T-cell (primary cell): ENCODE measurements at regions not wholly inside any gene's neighbourhood (a gene's known extent, or its start where the extent isn't known, plus 50 kb on each side); places are given as distances from the start of the nearest gene placed in this dataset.

ENCODE experiments used
- ATAC-seq, 4 experiments: fragments of 200-7000 bp in 3 of 4; fragments of 150-1000 bp in 1 of 4; cut with Tn5 transposase; replicated peaks in 1 of 4; 1 replicate in 3 of 4; 2 replicates in 1 of 4; pipeline ENCODE4 v1.10.0; 2021; ENCODE audit warnings: moderate library complexity in 3 of 4, mild to moderate bottlenecking in 2 of 4, moderate number of reproducible peaks in 1 of 4
- CTCF ChIA-PET, 2 donors: fragments of 300-600 bp; sonication (Branson Sonifier 250); formaldehyde crosslinking; loops; one replicate each; lab custom pipeline; 2022; ENCODE audit warnings: antibody characterized with exemption in 2 of 2; lab: Charles Lee
- POLR2A ChIA-PET, 2 donors: fragments of 300-600 bp; sonication (Branson Sonifier 250); formaldehyde crosslinking; loops; one replicate each; lab custom pipeline; 2022; ENCODE audit warnings: antibody characterized with exemption in 2 of 2; lab: Charles Lee
- DNase-seq, 35 experiments: peaks; one replicate each; pipeline versions ENCODE4 v3.0.0 to v3.0.0-alpha.2; 2013 to 2023
- H3K27ac ChIP-seq: one replicate; pipeline ENCODE4 v1.5.1; 2013; ENCODE audit warnings: low read length
- H3K27me3 ChIP-seq, 2 experiments: replicated peaks in 1 of 2; 1 replicate in 1 of 2; 2 replicates in 1 of 2; pipeline versions ENCODE4 v1.6.1 to v1.7.0; 2013; ENCODE audit warnings: low read length in 1 of 2, mixed read lengths in 1 of 2; ENCODE audit not compliant: control insufficient read depth in 2 of 2, insufficient read depth in 2 of 2; ENCODE audit errors: extremely low read depth in 1 of 2
- H3K36me3 ChIP-seq, 2 donors: 1 replicate in 1 of 2; 2 replicates in 1 of 2; pipeline versions ENCODE4 v1.6.1 to v1.7.0; 2013; ENCODE audit warnings: low read length in 1 of 2; ENCODE audit not compliant: control insufficient read depth in 2 of 2, insufficient read depth in 1 of 2; ENCODE audit errors: extremely low read depth in 1 of 2
- H3K4me1 ChIP-seq, 2 experiments: 1 replicate in 1 of 2; 2 replicates in 1 of 2; pipeline versions ENCODE4 v1.6.1 to v1.7.0; 2013; ENCODE audit warnings: low read length in 2 of 2, mixed read lengths in 1 of 2; ENCODE audit not compliant: insufficient read depth in 2 of 2, control insufficient read depth in 1 of 2; ENCODE audit errors: extremely low read depth in 1 of 2
- H3K4me3 ChIP-seq, 2 donors: 1 replicate in 1 of 2; 2 replicates in 1 of 2; pipeline versions ENCODE4 v1.5.1 to v1.7.0; 2013; ENCODE audit warnings: mild to moderate bottlenecking in 2 of 2, low read length in 1 of 2, moderate library complexity in 1 of 2; ENCODE audit not compliant: control insufficient read depth in 1 of 2; ENCODE audit errors: extremely low read depth in 1 of 2
- H3K9me3 ChIP-seq: 2 replicates; pipeline ENCODE4 v1.7.0; 2013
- H3K27ac Mint-ChIP-seq, 2 donors: one replicate each; pipeline ENCODE4 v1.8.0; 2020 to 2021; ENCODE audit warnings: mild to moderate bottlenecking in 2 of 2, mixed read lengths in 2 of 2
- H3K27me3 Mint-ChIP-seq, 2 donors: one replicate each; pipeline ENCODE4 v1.8.0; 2021 to 2022; ENCODE audit warnings: mixed read lengths in 2 of 2
- H3K36me3 Mint-ChIP-seq: one replicate; pipeline ENCODE4 v1.8.0; 2021; ENCODE audit warnings: mixed read lengths
- H3K4me1 Mint-ChIP-seq, 3 donors: one replicate each; pipeline ENCODE4 v1.8.0; 2020 to 2022; ENCODE audit warnings: mixed read lengths in 3 of 3, mild to moderate bottlenecking in 1 of 3
- H3K4me3 Mint-ChIP-seq, 3 donors: one replicate each; pipeline ENCODE4 v1.8.0; 2020 to 2022; ENCODE audit warnings: mild to moderate bottlenecking in 3 of 3, mixed read lengths in 3 of 3, moderate library complexity in 3 of 3
- H3K9me3 Mint-ChIP-seq, 3 donors: one replicate each; pipeline ENCODE4 v1.8.0; 2020 to 2022; ENCODE audit warnings: mixed read lengths in 3 of 3
- WGBS: methylation state at CpG from one replicate; pipeline ENCODE4 v1.1.5; 2013; ENCODE audit warnings: missing lambda C conversion rate; ENCODE audit not compliant: insufficient coverage; 5-methylcytosine and 5-hydroxymethylcytosine counted together

DNA sequence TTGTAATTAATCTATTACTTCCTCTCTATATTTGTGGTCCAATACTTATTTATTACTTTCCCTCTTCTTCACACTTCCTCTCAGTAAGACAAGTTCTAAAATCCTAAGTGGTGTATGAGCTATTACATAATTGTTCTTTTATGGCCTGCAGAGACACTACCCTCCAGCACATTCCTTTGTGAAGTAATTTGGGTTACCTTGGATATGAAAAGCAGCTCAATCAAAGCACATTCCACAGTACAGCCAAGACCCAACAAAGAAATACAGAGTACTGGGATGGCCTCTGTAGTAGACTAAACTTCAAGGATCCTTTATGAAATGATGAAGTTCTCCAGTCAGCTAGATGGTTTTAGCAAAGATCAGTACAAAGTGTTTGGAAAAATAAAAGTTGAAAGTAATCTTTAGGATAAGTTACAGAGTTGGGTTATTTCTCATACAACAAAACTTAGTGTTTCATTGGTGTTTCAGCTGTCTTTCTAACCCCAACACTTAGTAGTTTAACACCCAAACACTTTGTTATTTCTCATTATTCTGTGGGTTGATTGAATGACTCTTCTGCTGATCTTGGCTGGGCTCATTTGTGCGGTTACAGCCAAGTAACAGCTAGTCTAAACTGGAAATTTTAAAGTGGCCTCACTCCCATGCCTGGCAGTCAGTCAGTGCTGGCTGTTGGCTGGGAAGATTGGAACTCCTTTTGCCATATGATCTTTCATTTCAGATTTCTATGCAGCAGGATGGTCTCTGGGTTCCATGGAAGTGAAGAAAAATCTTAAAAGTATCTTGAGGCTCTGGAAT is 161.5 kb upstream of the POU3F2 start:
- Mint-ChIP-seq H3K4me1 (no peaks in the 10 kb centered on the region), H3K27me3 (no peaks in the 10 kb centered on the region), H3K9me3 (peaks cover 0 to 4% (median 0%) of the 10 kb centered on the region in 3 donors), H3K4me3 (no peak overlapping the region), H3K27ac (no peak overlapping the region), H3K36me3 (no peaks in the 10 kb centered on the region)
- Histone ChIP-seq H3K4me1 (no peaks in the 10 kb centered on the region), H3K36me3 (no peaks in the 10 kb centered on the region), H3K9me3 (no peaks in the 10 kb centered on the region), H3K4me3 (no peak overlapping the region), H3K27ac (no peak overlapping the region), H3K27me3 (no peaks in the 10 kb centered on the region)
- no peak for DNase-seq
- WGBS = no CpG with 5 or more reads among the region's 1 CpG
- ChIA-PET POLR2A (no interaction called here), CTCF (no interaction called here)
- no peak for ATAC-seq

DNA sequence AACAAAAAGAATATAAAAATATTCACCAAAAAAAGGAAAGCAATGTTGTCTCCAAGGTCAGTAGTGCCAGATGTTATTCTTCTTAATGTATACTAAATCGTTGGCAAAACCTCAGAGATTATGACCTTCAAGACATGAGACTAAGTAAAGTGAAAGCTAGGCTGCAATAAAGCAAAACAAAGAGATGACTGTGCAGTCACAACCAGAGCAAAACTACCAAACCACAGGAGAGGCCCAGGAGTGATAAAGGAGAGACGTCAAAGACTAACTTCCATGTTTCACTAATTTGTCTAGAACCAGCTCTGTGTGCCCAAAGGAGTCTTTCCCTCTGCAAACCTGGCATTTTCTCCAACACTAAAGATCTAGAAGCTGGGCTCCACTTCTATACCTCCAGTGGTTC is 155.9 kb upstream of the POU3F2 start:
- Histone ChIP-seq H3K36me3 (no peaks in the 10 kb centered on the region), H3K9me3 (no peaks in the 10 kb centered on the region), H3K4me1 (no peaks in the 10 kb centered on the region), H3K27me3 (no peaks in the 10 kb centered on the region), H3K4me3 (no peak overlapping the region), H3K27ac (no peak overlapping the region)
- no peak overlapping the region for H3K27ac Mint-ChIP-seq
- H3K9me3 Mint-ChIP-seq = peaks cover 0 to 5% (median 4%) of the 10 kb centered on the region in 3 donors
- CTCF ChIA-PET = no interaction called here
- no peak for DNase-seq
- POLR2A ChIA-PET = no interaction called here
- no peaks in the 10 kb centered on the region for H3K27me3 Mint-ChIP-seq
- ATAC-seq = no peak
- H3K4me1 Mint-ChIP-seq = no peaks in the 10 kb centered on the region
- H3K36me3 Mint-ChIP-seq = no peaks in the 10 kb centered on the region
- WGBS = no CpG with 5 or more reads among the region's 2 CpGs
- no peak overlapping the region for H3K4me3 Mint-ChIP-seq

DNA sequence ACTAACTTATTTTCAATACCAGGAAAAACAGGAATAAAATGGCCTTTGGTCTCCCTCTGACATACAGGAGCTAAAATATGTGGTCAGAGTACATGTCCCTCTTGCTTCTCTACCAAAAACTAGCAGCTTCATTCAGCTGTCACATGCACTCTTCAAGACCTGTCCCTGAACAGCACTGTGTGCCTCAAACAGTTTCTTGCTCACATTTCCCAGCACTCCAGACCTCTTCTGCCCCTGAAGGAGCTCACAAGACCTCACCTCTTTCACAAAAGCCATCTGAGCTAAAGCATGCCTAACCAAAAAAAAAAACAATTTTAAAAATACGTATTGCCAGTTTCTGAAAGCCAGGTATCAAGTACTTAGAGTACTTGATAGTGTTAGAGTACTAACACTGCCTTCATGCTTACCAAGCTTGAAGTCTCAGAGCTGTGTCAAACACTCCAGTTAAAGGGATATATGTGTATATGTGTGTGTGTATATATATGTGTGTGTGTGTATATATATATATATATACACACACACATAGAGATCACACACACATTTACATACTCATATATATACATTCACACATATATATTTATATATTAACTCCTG is 148.3 kb upstream of the POU3F2 start:
- no peaks in the 10 kb centered on the region for H3K36me3 Mint-ChIP-seq
- POLR2A ChIA-PET = interaction anchor here in 1 of 2 donors (0.6 kb wide), 1 partner anchor 13 kb away, joined by 3 read pairs; no protein-coding TSS in a partner anchor
- WGBS = no CpG with 5 or more reads among the region's 1 CpG

GRCh38 chr6:98687752-98688151 is 146.6 kb upstream of the POU3F2 start:
- DNase-seq = no peak
- no peaks in the 10 kb centered on the region for H3K9me3 ChIP-seq
- H3K4me1 ChIP-seq = no peaks in the 10 kb centered on the region
- H3K4me3 Mint-ChIP-seq = no peak overlapping the region
- H3K9me3 Mint-ChIP-seq = no peaks in the 10 kb centered on the region
- H3K27me3 Mint-ChIP-seq = peaks cover 0 to 3% of the 10 kb centered on the region in 2 donors
- no peak for ATAC-seq
- no peaks in the 10 kb centered on the region for H3K36me3 Mint-ChIP-seq
- CTCF ChIA-PET = no interaction called here
- H3K27ac Mint-ChIP-seq = no peak overlapping the region
- H3K27me3 ChIP-seq = no peaks in the 10 kb centered on the region
- 100% methylated on average over 2 of the region's 4 CpGs for WGBS
- no peaks in the 10 kb centered on the region for H3K4me1 Mint-ChIP-seq
- H3K27ac ChIP-seq = no peak overlapping the region
- H3K36me3 ChIP-seq = no peaks in the 10 kb centered on the region
- no peak overlapping the region for H3K4me3 ChIP-seq
- POLR2A ChIA-PET = no interaction called here

More for the DNA sequence above, 148.3 kb upstream of the POU3F2 start:
- H3K4me3 Mint-ChIP-seq = no peak overlapping the region
- Histone ChIP-seq H3K27me3 (no peaks in the 10 kb centered on the region), H3K27ac (no peak overlapping the region), H3K9me3 (no peaks in the 10 kb centered on the region), H3K4me1 (no peaks in the 10 kb centered on the region), H3K36me3 (no peaks in the 10 kb centered on the region), H3K4me3 (no peak overlapping the region)
- no peak for ATAC-seq
- CTCF ChIA-PET = no interaction called here
- peaks cover 0 to 3% of the 10 kb centered on the region in 2 donors for H3K27me3 Mint-ChIP-seq
- H3K4me1 Mint-ChIP-seq = no peaks in the 10 kb centered on the region
- H3K27ac Mint-ChIP-seq = no peak overlapping the region
- DNase-seq = no peak
- no peaks in the 10 kb centered on the region for H3K9me3 Mint-ChIP-seq

- H3K36me3 Mint-ChIP-seq = no peaks in the 10 kb centered on the region
- Histone ChIP-seq H3K27ac (no peak overlapping the region), H3K4me3 (no peak overlapping the region), H3K4me1 (no peaks in the 10 kb centered on the region), H3K36me3 (no peaks in the 10 kb centered on the region), H3K27me3 (no peaks in the 10 kb centered on the region), H3K9me3 (no peaks in the 10 kb centered on the region)
- no peak overlapping the region for H3K4me3 Mint-ChIP-seq
- ATAC-seq = no peak
- H3K27me3 Mint-ChIP-seq = no peaks in the 10 kb centered on the region
- DNase-seq = no peak
- ChIA-PET POLR2A (interaction anchor here in 1 of 2 donors (0.5 kb wide), 1 partner anchor 246 kb away, joined by 3 read pairs; no protein-coding TSS in a partner anchor), CTCF (no interaction called here)
- 71% methylated on average over 5 of the region's 7 CpGs for WGBS
- no peak overlapping the region for H3K27ac Mint-ChIP-seq
- H3K9me3 Mint-ChIP-seq = no peaks in the 10 kb centered on the region
- H3K4me1 Mint-ChIP-seq = no peaks in the 10 kb centered on the region
Observed at GRCh38 chr6:98695091-98695801, 139.1 kb upstream of the POU3F2 start.

DNA sequence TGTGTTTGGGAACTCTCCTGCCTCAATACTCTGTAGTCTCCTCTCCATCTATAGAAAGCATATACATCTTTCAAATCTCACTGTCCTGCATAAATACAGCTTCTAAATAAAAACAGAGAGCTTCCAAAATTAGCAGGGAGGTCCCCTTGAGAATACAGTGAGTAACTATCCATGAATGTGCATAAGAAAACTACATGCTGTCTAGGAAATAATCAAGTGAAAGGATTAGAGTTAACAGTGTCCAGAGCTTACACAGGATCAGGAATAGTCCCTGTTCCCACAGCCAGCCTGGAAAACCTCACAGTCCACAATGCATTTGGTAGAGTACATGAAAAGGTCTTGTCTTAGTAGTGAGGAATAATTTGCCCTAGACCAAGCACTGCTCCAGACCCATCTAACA is 123.0 kb upstream of the POU3F2 start:
- Histone ChIP-seq H3K27ac (no peak overlapping the region), H3K9me3 (no peaks in the 10 kb centered on the region), H3K4me3 (no peak overlapping the region), H3K36me3 (no peaks in the 10 kb centered on the region), H3K4me1 (no peaks in the 10 kb centered on the region), H3K27me3 (no peaks in the 10 kb centered on the region)
- CTCF ChIA-PET = no interaction called here
- Mint-ChIP-seq H3K27ac (no peak overlapping the region), H3K9me3 (no peaks in the 10 kb centered on the region), H3K4me1 (no peaks in the 10 kb centered on the region), H3K36me3 (no peaks in the 10 kb centered on the region), H3K4me3 (no peak overlapping the region), H3K27me3 (peaks cover 1 to 3% of the 10 kb centered on the region in 2 donors)
- DNase-seq (no peak), ATAC-seq (no peak)
- POLR2A ChIA-PET = no interaction called here
